GM10248 (cell line): ENCODE measurements at regions not wholly inside any gene's neighbourhood (a gene's known extent, or its start where the extent isn't known, plus 50 kb on each side); places are given as distances from the start of the nearest gene placed in this dataset.

Experiments used
- CTCF ChIA-PET: fragments of 300-600 bp; sonication (Branson Sonifier 250); formaldehyde crosslinking; extraction: SDS; loops from one replicate; lab custom pipeline; 2021; ENCODE audit warnings: antibody characterized with exemption; lab: Yijun Ruan, JAX
- POLR2A ChIA-PET: fragments of 350-650 bp; sonication (Branson Sonifier 250); formaldehyde crosslinking; extraction: SDS; loops from one replicate; lab custom pipeline; 2020; ENCODE audit warnings: antibody characterized with exemption; lab: Yijun Ruan, JAX
- DNase-seq: peaks from one replicate; pipeline ENCODE4 v3.0.0; 2012; ENCODE audit errors: extremely low spot score
- TF ChIP-seq, protein P1 (sequence below): IDR thresholded peaks from 2 replicates; pipeline ENCODE4 v1.5.1; 2012; ENCODE audit warnings: mild to moderate bottlenecking, low read depth; ENCODE audit errors: extremely low read depth, missing control alignments, control extremely low read depth

DNA sequence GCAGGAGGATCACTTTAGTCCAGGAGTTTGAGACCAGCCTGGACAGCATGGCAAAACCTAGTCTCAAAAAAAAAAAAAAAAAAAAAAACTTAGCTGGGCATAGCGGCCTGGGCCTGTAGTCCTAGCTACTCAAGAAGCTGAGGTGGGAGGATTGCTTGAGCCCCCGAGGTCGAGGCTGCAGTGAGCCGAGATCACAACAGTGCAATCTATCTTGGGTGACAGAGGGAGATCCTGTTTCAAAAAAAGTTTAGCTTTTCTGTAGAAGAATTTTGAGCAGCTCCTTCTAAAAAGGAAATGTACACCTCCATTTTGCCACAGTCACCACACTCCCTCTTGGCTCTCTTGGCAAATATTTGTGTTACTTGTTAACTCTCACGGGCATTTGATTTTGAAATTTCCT, 505.8 kb downstream of the DOK5 start:
- CTCF ChIA-PET: no interaction called here
- DNase-seq: no peak
- POLR2A ChIA-PET: no interaction called here
- TF ChIP-seq, protein P1, sequence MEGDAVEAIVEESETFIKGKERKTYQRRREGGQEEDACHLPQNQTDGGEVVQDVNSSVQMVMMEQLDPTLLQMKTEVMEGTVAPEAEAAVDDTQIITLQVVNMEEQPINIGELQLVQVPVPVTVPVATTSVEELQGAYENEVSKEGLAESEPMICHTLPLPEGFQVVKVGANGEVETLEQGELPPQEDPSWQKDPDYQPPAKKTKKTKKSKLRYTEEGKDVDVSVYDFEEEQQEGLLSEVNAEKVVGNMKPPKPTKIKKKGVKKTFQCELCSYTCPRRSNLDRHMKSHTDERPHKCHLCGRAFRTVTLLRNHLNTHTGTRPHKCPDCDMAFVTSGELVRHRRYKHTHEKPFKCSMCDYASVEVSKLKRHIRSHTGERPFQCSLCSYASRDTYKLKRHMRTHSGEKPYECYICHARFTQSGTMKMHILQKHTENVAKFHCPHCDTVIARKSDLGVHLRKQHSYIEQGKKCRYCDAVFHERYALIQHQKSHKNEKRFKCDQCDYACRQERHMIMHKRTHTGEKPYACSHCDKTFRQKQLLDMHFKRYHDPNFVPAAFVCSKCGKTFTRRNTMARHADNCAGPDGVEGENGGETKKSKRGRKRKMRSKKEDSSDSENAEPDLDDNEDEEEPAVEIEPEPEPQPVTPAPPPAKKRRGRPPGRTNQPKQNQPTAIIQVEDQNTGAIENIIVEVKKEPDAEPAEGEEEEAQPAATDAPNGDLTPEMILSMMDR: no peak

DNA sequence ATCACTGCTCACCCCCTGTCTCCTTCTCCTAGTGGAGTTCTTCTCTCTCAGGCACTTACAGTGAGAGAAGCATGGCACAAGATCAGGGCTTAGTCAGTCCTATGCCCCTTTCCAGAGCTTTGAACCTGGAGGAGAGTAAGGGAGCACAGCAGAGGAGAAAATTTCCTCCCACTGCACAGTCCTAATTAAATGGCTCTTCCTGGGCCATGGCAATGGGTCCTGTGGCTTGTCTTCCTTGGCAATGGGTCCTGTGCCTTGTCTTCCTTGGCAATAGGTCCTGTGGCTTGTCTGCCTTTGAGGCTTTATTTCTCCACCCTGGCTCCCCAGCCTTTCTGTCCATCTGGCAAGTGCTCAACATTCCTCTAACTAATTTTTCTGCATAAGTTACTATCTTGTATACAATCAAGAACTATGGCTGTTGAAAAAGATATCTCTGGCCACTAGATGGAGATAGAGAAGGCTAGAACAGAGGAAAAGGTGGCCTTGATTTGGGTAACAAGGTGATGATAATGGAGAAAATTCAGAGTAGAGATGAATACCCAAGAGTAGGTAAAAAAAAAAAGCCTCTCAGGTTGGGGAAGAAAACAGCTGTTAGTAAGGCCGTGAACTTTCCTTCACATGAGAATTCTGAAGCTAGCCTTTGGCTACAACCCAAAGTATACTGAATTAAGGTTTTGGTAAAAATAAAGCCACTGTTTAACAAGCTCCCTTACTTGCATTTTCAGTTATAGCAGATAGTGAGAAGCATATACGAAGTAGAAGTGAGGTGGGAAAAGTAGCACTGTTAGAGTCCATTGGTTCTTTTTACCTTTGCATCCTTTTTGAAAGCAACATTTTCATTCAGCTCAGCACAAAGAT, 504.9 kb downstream of the DOK5 start:
- ChIA-PET POLR2A (no interaction called here), CTCF (no interaction called here)
- TF ChIP-seq, protein P1: peak; percentile 17
- no peak for DNase-seq

DNA sequence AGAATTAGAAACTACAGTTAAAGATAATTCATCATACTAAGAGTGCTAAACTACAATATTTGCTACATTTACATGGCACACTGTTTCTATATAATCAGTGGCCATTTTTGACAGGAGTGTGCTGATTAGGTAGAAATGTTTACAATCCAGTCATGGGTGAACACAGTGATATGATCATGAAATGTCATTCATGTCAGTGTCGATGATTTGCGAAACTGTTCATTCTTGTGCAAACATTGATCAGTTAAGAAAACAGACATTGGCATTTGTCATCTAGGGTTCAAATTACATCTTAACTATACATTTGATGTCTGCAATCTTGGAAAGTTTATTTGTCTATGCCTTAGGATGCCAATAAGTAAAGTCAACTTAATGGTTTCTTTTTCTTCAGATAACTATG, 474.9 kb downstream of the DOK5 start:
- ChIA-PET CTCF (no interaction called here), POLR2A (no interaction called here)
- DNase-seq: no peak
- TF ChIP-seq, protein P1: no peak

DNA sequence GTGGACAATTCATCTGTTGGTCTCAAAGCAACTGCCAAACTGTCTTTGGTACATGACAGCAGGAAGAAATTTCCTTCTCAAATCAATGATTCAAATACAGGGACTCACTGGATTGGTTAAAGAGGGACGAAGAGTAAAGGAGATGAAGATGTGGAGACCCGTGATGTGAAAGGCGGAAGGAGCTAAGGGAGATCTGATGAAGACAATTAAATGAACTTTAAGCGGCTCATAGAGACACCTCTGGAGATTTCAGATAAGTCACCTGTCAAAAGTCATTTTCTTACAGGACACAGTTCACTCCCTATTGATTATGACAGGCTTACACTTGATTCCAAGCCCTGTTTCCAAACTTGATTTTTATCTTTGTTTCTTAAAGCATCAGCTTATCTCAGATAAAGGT, 466.3 kb downstream of the DOK5 start:
- DNase-seq: no peak
- TF ChIP-seq, protein P1: no peak
- ChIA-PET POLR2A (no interaction called here), CTCF (no interaction called here)

DNA sequence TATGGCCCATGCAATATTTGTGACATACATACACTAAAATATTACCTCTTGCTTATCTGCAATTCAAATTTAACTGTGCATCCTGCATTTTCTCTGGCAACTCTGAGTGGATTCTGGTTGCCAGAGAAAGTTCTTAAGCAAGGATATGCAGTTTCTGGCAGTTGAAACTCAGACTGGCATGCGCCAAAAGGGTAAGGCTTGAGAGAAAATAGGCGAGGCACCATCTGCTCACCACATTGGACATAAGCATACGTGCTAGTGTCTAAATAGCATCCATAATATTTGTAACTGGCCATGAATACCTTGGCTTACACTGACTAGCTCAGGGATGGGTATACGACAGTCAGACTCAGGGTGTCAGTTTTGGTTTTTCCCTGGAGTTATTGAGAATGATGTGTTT, 465.1 kb downstream of the DOK5 start:
- TF ChIP-seq, protein P1: no peak
- POLR2A ChIA-PET: no interaction called here
- no peak for DNase-seq
- CTCF ChIA-PET: no interaction called here

DNA sequence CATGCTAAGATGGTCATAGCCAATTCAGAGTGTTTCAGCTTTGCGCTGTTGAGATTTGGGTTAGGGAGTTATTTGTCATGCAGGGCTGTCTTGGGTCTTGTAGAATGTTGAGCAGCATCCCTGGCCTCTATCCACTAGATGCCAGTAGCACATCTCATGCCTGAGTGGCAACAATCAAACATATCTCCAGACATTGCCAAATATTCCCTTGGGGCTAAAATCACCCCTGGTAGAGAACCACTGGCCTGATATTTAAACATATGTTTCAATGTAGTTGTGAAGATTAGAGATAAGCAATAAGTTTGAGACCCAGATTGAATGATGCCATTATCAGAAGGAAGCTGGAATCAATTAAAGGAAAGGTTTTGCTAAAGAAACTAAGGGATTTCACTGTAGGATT, 463.3 kb downstream of the DOK5 start:
- no peak for DNase-seq
- CTCF ChIA-PET: no interaction called here
- POLR2A ChIA-PET: no interaction called here
- TF ChIP-seq, protein P1: no peak
